ENCODE measurements at regions not wholly inside any gene's neighbourhood (a gene's known extent, or its start where the extent isn't known, plus 50 kb on each side); places are given as distances from the start of the nearest gene placed in this dataset.
"Not testable (repeated sequence)": the region's sequence is repeated elsewhere in the genome, so short reads cannot be mapped to it uniquely, and the experiment has no call there.

DNA sequence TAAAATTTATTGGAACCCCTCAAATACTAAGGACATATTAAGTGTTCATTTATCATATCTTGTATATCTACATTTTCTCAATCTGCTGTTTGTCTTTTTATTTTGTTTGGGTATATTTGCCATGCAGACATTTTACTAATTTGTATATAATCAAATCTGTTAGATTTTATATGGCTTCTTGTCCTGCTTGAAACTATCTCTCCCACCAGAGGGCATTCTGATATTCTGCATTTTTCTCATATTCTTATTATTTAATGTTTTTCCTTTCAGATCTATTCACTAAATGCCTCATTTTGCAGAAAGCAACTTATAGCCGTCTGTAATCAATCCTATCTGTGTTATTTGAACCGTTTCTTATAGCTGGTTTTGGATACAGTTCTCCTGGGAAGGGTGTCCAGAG lies 745.5 kb downstream of the LRRIQ3 start:
- no peak for DNase-seq

DNA sequence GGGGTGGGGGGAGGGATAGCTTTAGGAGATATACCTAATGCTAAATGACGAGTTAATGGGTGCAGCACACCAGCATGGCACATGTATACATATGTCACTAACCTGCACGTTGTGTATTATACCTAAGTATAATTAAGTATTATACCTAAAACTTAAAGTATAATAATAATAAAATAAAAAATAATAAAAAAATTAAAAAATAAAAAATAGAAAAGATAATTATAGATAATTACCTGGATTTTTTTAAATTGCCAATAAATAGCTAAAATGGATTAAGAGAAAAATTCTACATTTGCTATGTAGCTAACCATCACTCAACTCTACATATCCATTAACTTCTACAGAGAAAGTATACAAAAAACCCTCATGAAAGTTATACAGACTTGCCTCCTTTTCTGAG lies 747.3 kb downstream of the LRRIQ3 start:
- not testable (repeated sequence) for DNase-seq

DNA sequence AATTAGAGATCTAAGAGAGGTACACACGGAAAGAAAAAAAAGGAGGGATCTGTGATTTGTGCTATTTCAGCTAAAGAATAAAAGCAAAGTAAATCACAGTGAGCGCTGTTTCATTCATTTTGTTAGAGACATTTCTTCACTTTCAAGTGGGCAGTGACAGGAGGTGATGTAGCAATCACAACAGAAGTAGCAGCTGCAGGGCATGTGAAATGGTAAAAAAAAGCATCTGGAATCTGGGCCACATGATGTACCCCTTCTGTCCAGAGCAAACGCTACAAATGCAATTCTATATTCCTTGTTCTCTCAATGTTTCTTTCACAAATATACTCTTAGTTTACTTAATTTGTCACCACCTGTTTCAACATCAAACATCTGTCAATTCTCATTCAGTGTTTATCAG lies 786.5 kb downstream of the LRRIQ3 start:
- DNase-seq = no peak

DNA sequence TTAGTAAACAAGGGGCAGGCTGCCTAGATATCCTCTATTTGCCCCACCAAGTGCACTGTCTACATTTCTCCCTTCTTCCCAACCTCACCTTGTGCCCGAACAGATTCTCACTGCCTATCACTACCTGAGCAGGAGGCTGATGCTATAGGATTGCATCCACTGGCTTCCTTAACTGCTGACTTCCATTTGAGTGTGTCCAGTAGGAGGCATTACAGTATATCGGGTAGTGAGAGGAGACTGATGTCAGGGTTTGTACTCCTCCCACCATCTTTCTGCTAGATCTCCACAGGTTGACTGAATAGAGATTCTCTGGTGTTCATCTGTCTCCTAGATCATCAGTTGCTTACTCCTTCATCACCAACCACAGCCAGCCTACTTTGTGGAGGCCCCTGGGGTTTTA lies 796.3 kb downstream of the LRRIQ3 start:
- DNase-seq = no peak

DNA sequence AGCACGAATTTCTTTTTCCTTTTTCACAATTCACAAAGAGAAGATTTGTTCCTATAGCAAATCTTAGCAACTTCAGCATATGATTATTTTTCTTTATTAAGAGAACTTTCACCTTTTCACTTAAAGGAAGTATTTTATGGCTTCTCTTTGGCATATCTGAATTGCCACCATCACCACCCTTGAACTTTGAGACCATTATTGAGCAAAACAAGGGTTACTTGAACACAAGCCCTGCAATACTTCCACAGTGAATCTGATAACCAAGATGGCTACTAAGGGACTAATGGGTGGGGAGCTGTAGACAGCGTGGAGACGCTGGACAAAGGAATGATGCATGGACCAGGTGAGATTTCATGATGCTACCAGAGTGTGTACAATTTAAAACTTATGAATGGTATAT lies 815.0 kb downstream of the LRRIQ3 start:
- no peak for DNase-seq

DNA sequence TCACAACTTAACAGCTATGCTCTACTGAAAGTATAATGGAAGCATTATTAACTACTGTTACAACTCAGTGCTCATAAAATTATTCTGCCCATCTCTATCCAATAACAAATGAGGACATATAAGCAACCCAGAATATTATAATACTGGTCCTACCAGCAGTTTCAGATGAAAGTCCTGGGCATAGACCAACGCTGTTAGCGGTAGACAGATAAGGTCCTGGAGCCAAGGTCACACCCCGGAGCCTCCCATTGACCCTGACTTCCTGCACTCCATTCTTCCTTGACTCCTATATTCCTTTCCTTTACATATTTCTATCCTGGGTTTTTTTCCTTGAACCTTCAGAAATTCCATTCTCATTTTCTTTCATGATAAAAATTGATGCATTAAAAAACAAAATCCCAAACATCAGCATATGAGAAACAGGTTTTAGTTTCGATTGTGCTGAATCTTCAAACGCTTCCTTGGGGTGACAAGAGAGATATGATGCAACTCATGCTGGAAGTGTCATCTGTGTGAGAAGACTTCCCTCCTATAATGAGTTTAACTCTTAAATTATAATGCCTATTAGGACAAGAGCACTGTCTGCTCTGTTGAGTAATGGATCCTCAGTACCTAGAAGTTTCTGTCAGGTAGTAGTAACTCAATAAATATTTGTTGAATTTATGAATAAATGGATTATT lies 831.1 kb downstream of the LRRIQ3 start:
- no peak for DNase-seq

DNA sequence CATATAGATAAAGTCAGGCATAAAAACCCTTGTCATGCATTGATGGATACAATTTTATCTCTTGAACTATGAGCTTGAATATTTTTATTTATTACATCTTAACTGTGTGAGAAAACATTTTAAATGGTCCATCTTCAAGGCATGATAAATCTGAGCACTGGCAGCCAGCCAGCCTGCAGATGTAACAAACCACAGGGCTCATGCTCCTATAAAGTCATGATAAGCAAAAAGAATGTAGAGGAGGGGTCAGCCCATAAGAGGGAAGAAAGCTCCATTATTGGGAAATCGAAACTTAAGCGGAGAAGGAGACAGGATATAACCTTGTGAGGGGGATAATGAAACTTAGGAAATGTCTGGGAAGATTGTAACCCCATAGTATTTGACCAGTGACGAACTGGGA lies 839.0 kb downstream of the LRRIQ3 start:
- DNase-seq = no peak

DNA sequence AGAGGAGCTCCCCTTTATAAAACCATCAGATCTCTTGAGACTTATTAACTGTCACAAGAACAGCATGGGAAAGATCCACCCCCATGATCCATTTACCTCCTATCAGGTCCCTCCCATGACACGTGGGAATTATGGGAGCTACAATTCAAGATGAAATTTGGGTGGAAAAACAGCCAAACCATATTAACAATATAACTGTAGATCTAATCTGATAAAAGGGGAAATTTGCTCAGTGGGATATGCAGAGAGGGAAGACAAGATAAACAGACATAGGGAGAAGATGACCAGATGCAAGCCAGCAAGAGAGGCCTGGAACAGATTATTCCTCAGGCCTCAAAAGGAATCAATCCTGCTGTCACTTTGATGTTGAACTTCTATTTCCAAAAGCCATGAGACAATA lies 841.5 kb downstream of the LRRIQ3 start:
- DNase-seq = no peak

DNA sequence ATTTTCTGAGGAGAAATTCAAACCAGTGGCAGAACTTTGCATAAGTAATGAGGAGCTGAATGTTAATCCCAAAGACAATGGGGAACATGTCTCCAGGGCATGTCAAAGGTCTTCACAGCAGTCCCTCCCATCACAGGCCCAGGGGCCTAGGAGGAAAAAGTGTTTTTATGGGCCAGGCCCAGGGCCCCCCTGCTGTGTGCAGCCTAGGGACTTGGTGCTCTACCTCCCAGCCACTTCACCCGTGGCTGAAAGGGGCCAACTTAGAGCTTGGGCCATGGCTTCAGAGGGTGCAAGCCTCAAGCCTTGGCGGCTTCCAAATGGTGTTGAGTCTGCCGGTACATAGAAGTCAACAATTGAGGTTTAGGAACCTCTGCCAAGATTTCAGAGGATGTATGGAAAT lies 854.0 kb downstream of the LRRIQ3 start:
- DNase-seq = no peak

DNA sequence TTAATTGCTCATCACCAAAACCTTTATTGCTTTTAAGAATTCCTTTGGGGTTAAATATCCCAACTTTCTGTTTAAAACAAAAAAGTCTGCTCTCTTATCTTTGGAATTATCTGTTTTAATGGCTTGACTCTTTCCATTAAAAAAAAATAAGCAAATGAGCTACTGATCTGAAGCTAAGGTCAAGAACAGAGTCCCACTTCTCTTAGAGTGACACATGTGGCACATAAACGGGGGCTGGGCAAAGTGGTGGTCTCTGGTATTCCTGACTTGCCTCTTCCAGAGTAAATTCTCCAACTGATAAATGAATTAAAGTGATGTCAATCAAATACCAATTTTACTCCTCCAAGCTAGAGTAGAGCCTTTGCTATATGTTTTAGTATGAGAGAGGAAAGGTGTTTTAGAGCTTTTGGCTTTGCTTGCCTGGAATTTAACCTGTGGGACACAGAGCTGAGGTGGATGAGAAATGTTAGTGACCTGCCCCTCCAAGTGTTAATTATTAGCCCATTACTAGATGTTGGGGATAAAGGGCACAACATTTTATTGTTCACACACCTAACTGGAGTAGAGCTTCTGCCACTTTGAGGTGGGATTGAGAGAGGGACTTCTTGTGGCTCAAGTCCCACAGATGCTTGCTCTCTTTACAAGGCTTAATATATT lies 864.0 kb downstream of the LRRIQ3 start:
- no peak for DNase-seq

DNA sequence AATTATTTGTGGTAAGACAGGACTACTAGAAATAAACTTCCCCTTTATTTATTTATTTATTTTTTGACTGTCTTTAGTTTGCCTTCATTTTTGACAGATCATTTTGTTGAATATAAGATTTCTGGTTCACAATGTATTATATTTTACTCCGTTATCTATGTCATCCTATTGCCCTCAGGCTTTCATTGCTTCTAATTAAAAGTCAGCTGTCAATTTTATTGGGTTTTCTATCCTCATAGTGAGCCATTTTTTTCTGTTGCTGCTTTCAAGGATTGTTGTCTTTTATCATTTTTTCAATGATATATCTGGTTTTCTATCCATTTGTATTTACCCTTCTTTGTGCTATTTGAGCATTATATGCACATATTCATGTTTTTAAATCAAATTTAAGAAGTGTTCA lies 866.2 kb downstream of the LRRIQ3 start:
- no peak for DNase-seq

DNA sequence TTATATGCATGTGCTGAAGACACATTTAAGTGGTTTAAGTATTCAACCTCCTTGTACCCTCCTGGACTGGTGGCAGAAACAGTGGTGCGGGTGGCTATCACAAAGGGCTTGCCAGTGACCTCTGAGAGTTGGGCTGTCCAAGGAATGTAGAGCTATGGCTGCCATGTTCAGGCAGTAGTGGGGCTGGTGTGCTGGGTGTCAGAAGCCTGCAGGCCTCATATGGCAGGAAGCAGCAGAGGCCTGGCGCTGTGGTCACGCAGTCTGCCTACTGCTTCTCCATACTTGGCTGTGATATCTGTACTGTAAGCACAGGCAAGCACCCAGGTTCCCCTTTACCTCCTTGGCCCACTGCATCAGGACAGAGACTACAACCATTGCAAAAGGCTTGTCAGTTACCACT lies 870.0 kb downstream of the LRRIQ3 start:
- no peak for DNase-seq

DNA sequence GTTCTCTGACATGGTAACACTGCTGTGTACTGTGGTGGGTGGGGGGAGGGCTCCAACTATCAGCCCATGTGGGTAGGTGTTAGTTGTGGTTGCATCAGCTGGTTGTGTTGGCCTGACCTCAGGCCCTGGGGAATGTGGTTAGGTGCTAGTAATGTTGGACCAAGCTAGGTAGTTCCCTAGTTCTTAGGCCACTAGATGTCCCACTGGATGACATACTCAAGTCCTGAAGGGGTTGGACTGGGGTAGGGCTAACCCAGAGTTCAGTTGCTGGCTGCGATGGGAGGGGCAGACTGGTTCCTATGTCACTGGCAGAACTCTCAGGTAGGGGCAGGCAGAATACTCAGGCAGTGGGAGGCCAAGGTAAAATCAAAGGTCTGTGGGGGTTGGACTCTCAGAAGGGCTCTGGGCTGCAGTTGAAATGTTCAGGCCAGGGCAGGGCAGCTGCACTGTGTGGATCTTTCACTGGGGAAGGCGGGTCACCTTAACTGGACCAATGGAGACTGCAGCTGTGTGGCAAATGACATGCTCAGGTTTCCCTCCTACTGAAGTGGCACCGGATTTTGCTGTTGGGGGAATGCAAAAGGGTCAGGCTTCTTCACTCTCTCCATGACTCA lies 870.7 kb downstream of the LRRIQ3 start:
- DNase-seq = no peak

DNA sequence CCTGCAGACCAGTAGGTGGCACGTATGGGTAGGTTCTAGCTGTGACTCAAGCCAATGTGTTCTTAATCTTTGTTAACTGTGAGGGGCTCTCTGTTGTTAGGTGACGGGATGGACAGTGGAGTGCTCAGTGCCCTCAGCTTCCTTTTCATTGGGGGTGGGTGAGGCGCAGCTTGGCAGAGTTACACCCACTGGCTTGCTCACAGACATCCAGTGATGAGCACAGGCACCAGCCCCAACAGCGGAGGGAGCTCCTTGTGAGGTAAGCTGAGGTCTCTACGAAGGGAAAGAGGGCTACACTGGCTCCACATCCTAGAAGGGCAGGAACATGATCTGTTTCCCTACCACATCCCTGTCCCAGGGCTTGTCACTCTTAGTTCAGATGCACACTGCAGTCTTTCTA lies 871.3 kb downstream of the LRRIQ3 start:
- no peak for DNase-seq

DNA sequence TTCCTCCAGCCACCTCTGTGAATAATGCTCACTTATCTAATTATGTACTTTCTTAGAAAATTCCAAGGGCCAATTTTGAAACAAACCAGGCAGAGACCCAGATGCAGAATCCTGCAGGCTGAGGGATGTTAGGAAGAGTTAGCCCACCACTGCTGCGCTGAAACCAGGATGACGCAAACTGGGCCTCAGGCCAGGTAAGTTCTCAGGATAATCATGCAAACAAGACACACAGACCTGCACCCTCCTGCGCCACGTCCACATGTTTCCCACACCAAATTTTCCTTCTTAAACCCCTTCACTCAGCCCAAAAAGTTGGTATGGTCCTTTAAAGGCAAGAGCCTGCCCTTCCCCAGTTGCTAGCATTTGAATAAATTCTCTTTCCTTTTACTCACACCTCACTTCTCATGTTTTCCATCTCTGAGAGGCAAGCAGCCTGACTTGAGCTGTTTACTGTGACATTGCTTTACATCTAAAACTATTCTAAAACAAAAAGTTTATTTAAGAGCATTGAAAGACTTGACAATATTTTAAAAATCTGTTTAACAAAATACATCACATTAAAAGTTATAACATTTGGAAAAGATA lies 887.1 kb downstream of the LRRIQ3 start:
- no peak for DNase-seq

DNA sequence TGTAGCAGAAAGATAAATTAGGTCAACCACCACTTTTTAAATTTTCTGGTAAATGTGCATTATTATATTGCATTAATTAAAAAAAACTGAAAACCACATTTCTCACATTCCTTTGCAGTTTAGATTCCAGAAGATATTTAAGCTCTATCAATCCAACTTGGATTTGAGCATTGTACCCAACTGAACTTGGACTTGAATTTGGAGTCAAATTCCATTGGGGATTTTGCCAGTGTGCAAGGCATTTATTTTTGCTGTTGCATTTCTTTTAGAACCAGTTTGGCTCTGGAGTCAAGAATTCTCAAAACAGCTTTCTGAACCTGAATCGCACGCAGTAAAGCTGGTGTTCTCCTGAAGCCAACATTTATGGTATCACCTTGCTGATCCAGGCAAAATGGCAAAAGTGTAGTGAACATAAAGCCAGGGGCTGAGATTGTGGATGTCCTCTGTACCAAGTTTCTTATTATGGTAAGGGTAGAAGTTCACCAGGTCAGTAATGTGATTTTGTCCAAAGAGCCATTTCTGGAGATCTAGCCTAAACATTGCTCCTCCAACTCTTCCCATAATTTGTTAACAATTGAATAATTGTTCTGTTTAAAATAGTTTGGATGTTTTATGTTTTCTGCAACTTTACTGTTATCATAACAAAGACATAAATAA lies 890.9 kb downstream of the LRRIQ3 start:
- DNase-seq = no peak

DNA sequence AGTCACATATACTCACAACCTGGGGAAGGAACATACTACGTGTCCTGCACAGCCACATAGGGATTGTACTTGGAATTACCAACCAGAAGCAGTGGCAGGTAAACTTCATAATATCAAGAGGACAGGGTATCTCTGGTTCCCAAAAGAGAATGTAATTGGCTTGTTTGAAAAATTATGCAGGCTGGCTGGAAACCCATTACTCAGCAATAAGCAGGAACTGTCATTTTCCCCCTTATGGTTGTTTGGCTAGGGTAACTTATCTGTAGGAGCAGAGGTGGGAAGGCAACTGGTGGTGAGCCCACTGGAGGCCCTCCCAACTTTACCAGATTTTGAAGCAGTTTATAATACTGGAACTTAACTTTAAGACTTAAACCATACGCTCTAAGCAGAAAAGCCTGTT lies 924.1 kb downstream of the LRRIQ3 start:
- DNase-seq = no peak

DNA sequence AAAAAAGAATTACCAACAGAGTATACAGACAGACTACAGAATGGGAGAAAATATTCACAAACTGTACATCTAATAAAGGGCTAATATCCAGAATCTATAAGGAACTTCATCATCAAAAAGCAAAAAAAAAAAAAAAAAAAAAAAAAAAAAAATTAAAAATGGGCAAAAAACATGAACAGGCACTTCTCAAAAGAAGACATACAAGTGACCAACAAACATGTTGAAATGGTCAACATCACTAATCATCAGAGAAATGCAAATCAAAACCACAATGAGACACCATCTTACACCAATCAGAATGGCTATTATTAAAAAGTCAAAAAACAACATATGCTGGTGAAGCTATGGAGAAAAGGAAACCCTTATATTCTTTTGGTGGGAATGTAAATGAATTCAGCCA lies 952.8 kb downstream of the LRRIQ3 start:
- DNase-seq = not testable (repeated sequence)

DNA sequence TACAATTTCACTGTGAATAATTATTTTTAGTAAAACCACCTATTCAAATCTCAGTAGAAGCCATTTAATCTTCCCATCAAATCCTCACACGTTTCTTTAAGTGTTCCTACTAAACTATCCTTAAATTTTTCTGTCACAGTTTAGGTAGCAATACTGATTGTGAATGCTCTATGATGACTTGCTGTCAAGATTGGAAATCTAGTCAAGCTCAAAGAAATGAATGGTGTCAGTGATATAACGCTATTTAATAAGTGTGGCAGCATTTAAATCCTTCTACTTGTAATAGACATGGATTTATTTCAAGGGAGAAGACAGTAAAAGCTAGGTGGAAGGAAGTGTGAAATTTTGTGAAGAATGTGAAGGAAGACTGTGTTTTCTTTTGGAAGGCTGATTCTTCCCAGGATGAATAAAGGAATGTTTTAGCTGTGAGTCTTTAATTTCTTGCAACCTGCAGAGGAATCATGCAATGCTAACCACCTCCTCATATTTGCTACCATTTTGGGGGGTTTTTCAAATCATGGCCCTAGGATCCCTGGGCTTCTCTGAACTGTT lies 936.7 kb upstream of the NEGR1 start:
- DNase-seq = no peak

DNA sequence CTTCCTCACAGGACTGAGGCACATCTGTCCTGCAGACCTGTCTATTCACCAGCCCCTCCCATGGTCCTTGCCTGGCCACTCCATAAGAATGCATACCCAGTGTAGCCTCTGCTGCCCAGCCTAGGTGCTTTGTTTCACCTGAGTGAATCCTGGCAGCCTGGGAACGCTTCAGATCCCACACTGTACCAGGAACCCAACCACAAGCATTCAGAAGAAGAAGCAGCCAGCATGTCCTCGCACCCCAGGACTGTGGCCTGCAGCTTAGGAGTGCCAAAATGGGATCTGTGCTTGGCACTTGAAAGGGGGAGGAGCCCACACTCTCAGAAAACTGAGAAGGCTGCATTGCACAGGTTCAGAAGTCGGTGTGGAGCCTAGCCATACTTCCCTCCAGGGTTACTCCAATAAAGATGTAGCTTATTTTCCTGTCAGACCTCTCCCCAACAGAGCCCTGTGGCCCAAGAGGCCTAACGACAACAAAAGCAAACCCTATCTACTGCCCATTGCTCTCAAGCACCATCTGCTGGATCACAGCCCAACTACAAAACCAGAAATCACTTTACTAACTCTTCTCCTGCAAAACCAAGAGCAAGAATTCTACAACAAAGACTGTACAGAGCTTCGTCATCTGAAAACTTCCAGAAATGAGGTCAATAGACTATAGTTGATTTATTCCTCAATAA lies 923.1 kb upstream of the NEGR1 start:
- DNase-seq = no peak

DNA sequence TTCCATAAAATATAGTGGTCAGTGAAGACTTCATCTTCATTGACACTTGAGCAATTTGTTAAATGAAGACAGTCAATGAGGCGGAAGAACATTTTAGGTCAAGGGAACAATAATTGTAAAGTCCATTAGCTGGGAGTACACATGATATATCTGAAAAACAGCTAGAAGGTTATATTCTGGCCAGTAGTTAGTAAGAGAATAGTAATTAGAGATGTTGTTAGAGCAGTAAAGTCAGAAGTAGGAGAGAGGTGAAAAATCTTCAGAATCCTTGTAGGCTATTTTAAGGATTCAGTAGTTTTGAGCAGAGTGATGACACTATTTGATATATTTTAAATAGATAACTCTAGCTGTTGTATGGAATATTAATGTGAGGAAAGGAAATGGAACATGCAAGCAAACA lies 915.6 kb upstream of the NEGR1 start:
- no peak for DNase-seq

DNA sequence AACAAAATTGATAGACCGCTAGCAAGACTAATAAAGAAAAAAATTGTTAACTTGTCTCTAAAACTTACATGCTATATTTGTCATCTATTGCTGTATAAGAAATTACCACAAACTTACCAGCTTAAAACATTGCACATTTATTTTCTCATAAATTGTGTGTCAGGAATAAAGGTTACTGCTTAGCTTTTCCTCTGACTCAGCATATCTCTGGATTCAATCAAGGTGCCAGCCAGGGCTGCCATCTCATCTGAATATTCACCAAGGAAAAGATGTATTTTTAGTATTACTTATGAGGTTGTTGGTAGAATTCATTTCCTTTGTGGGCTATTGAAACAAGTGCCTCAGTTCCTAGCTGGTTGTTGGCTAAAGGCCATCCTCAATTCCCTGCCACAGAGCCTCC lies 912.6 kb upstream of the NEGR1 start:
- DNase-seq = no peak

DNA sequence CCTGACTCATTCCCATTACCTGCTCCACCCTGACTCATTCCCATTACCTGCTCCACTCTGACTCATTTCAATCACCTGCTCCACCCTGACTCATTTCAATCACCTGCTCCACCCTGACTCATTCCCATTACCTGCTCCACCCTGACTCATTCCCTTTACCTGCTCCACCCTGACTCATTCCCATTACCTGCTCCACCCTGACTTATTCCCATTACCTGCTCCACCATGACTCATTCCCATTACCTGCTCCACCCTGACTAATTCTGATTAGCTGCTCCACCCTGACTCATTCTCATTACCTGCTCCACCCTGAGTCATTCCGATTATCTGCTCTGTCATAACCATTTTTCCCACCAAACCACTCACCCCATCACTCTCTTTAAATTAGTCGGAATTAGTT lies 901.2 kb upstream of the NEGR1 start:
- DNase-seq = not testable (repeated sequence)

Measured in stimulated activated naive CD4-positive, alpha-beta T cell (primary cell).